ENCODE measurements at regions not wholly inside any gene's neighbourhood (a gene's known extent, or its start where the extent isn't known, plus 50 kb on each side); places are given as distances from the start of the nearest gene placed in this dataset.

GRCh38 chr15:47652844-47653243 lies 64.5 kb upstream of the SEMA6D start:
- CTCF ChIA-PET: no interaction called here
- no peak overlapping the region for H3K4me3 ChIP-seq (ENCODE audit: control insufficient read depth in 1 of 7, extremely low read depth in 1 of 7, insufficient read depth in 4 of 7, low read depth in 2 of 7, low read length in 6 of 7)
- H3K36me3 ChIP-seq (ENCODE audit: control insufficient read depth in 4 of 4, insufficient read depth in 4 of 4, low read length in 3 of 4): no peaks in the 10 kb centered on the region
- no peak overlapping the region for H3K27ac ChIP-seq (ENCODE audit: insufficient read depth in 1 of 2, low read depth in 1 of 2, low read length in 2 of 2, poor library complexity in 1 of 2, severe bottlenecking in 2 of 2)
- POLR2A ChIA-PET: no interaction called here
- no peaks in the 10 kb centered on the region for H3K9me3 ChIP-seq (ENCODE audit: control extremely low read depth in 1 of 5, control insufficient read depth in 4 of 5, insufficient read depth in 2 of 5, low read depth in 1 of 5, low read length in 4 of 5)
- WGBS (ENCODE audit: insufficient coverage): no CpG with 5 or more reads among the region's 2 CpGs
- peaks cover 0 to 1% (median 0%) of the 10 kb centered on the region in 5 experiments for H3K27me3 ChIP-seq (replicated peaks in 2 of 5; ENCODE audit: control insufficient read depth in 4 of 5, insufficient read depth in 5 of 5, low read length in 4 of 5)
- no peaks in the 10 kb centered on the region for H3K4me1 ChIP-seq (ENCODE audit: control extremely low read depth in 1 of 4, control insufficient read depth in 4 of 4, insufficient read depth in 4 of 4, low read length in 3 of 4)
- DNase-seq: no peak

- no peaks in the 10 kb centered on the region for H3K36me3 ChIP-seq (ENCODE audit: control insufficient read depth in 4 of 4, insufficient read depth in 4 of 4, low read length in 3 of 4)
- H3K4me3 ChIP-seq (ENCODE audit: control insufficient read depth in 1 of 7, extremely low read depth in 1 of 7, insufficient read depth in 4 of 7, low read depth in 2 of 7, low read length in 6 of 7): no peak overlapping the region
- CTCF ChIA-PET: no interaction called here
- WGBS (ENCODE audit: insufficient coverage): 96% methylated on average over 4 of the region's 5 CpGs
- no peak overlapping the region for H3K27ac ChIP-seq (ENCODE audit: insufficient read depth in 1 of 2, low read depth in 1 of 2, low read length in 2 of 2, poor library complexity in 1 of 2, severe bottlenecking in 2 of 2)
- POLR2A ChIA-PET: no interaction called here
- H3K9me3 ChIP-seq (ENCODE audit: control extremely low read depth in 1 of 5, control insufficient read depth in 4 of 5, insufficient read depth in 2 of 5, low read depth in 1 of 5, low read length in 4 of 5): no peaks in the 10 kb centered on the region
- H3K27me3 ChIP-seq (replicated peaks in 2 of 5; ENCODE audit: control insufficient read depth in 4 of 5, insufficient read depth in 5 of 5, low read length in 4 of 5): no peaks in the 10 kb centered on the region
- DNase-seq: no peak
- H3K4me1 ChIP-seq (ENCODE audit: control extremely low read depth in 1 of 4, control insufficient read depth in 4 of 4, insufficient read depth in 4 of 4, low read length in 3 of 4): peaks cover 0 to 11% (median 5%) of the 10 kb centered on the region in 4 experiments
These were observed 55.6 kb upstream of the SEMA6D start for GRCh38 chr15:47661661-47662180.

DNA sequence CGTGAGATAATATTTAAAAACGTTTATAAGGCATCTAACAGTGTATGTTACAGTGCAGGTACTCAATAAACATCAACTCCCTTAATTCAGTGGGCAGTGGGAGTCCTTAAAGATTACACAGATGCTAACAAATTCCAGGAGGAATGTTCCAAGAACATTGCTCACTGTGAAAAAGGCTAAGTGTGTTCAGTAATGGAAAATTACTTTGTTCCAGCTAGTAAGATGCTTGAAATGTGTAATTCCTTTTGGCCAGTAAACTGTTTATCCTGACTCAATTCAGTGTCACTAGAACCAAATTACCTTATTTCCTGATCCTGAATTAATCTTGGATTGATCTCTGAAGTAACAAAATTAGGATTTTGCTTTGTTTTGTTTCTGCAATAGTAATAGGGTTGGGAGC lies 54.2 kb upstream of the SEMA6D start:
- ChIA-PET POLR2A (no interaction called here), CTCF (no interaction called here)
- Histone ChIP-seq H3K4me3 (ENCODE audit: control insufficient read depth in 1 of 7, extremely low read depth in 1 of 7, insufficient read depth in 4 of 7, low read depth in 2 of 7, low read length in 6 of 7) (no peak overlapping the region), H3K27ac (ENCODE audit: insufficient read depth in 1 of 2, low read depth in 1 of 2, low read length in 2 of 2, poor library complexity in 1 of 2, severe bottlenecking in 2 of 2) (no peak overlapping the region), H3K36me3 (ENCODE audit: control insufficient read depth in 4 of 4, insufficient read depth in 4 of 4, low read length in 3 of 4) (no peaks in the 10 kb centered on the region), H3K4me1 (ENCODE audit: control extremely low read depth in 1 of 4, control insufficient read depth in 4 of 4, insufficient read depth in 4 of 4, low read length in 3 of 4) (peaks cover 0 to 11% (median 5%) of the 10 kb centered on the region in 4 experiments), H3K9me3 (ENCODE audit: control extremely low read depth in 1 of 5, control insufficient read depth in 4 of 5, insufficient read depth in 2 of 5, low read depth in 1 of 5, low read length in 4 of 5) (no peaks in the 10 kb centered on the region), H3K27me3 (replicated peaks in 2 of 5; ENCODE audit: control insufficient read depth in 4 of 5, insufficient read depth in 5 of 5, low read length in 4 of 5) (no peaks in the 10 kb centered on the region)
- DNase-seq: no peak
- WGBS (ENCODE audit: insufficient coverage): 100% methylated on average over 1 of the region's 2 CpGs

Measured in common myeloid progenitor, CD34-positive (primary cell).